B cell (primary cell): ENCODE measurements at regions not wholly inside any gene's neighbourhood (a gene's known extent, or its start where the extent isn't known, plus 50 kb on each side); places are given as distances from the start of the nearest gene placed in this dataset.

Experiments used
- ATAC-seq: fragments of 200-7000 bp; cut with Tn5 transposase; one replicate; pipeline ENCODE4 v1.10.0; 2021; ENCODE audit warnings: low read depth, mild to moderate bottlenecking, moderate number of reproducible peaks, moderate library complexity
- CTCF ChIA-PET: fragments of 350-600 bp; sonication (Branson Sonifier 250); formaldehyde crosslinking; loops from one replicate; lab custom pipeline; 2021; ENCODE audit warnings: antibody characterized with exemption, inconsistent platforms; lab: Charles Lee
- POLR2A ChIA-PET: fragments of 350-600 bp; sonication (Branson Sonifier 250); formaldehyde crosslinking; loops from one replicate; lab custom pipeline; 2021; ENCODE audit warnings: antibody characterized with exemption; lab: Charles Lee
- DNase-seq: peaks from one replicate; pipeline ENCODE4 v3.0.0; 2013
- H2AFZ ChIP-seq: 2 replicates; pipeline ENCODE4 v1.6.1; 2012; ENCODE audit warnings: mild to moderate bottlenecking, low read depth, low read length; ENCODE audit not compliant: insufficient read depth, poor library complexity, severe bottlenecking
- H3K27ac ChIP-seq, 2 donors: 1 replicate in 1 of 2; 2 replicates in 1 of 2; pipeline ENCODE4 v1.5.1; 2012 to 2013; ENCODE audit warnings: low read length in 2 of 2, mild to moderate bottlenecking in 2 of 2, moderate library complexity in 1 of 2
- H3K27me3 ChIP-seq, 4 experiments: fragments of 200-600 bp in 1 of 4; sonication (generic) in 1 of 4; replicated peaks in 1 of 4; 1 replicate in 2 of 4; 2 replicates in 2 of 4; pipeline versions ENCODE4 v1.6.1 to v1.7.0; 2013 to 2016; ENCODE audit warnings: low read length in 3 of 4, mild to moderate bottlenecking in 2 of 4, mixed read lengths in 1 of 4, moderate library complexity in 1 of 4; ENCODE audit not compliant: insufficient read depth in 4 of 4, control insufficient read depth in 3 of 4; ENCODE audit errors: control extremely low read depth in 1 of 4
- H3K36me3 ChIP-seq, 2 experiments: replicated peaks in 1 of 2; 1 replicate in 1 of 2; 2 replicates in 1 of 2; pipeline versions ENCODE4 v1.6.1 to v1.7.1; 2013; ENCODE audit warnings: low read length in 1 of 2; ENCODE audit not compliant: insufficient read depth in 2 of 2, control insufficient read depth in 1 of 2; ENCODE audit errors: control extremely low read depth in 1 of 2, extremely low read depth in 1 of 2
- H3K4me1 ChIP-seq, 2 donors: fragments of 200-600 bp in 1 of 2; sonication (generic) in 1 of 2; 1 replicate in 1 of 2; 2 replicates in 1 of 2; pipeline versions ENCODE4 v1.5.1 to v1.6.1; 2013 to 2017; ENCODE audit warnings: low read length in 2 of 2; ENCODE audit not compliant: control insufficient read depth in 2 of 2, insufficient read depth in 2 of 2
- H3K4me2 ChIP-seq: replicated peaks from 2 replicates; pipeline ENCODE3; 2012; ENCODE audit warnings: mild to moderate bottlenecking, low read depth, low read length; ENCODE audit not compliant: poor library complexity, severe bottlenecking
- H3K4me3 ChIP-seq, 5 experiments: fragments of 200-600 bp in 1 of 5; sonication (generic) in 1 of 5; 1 replicate in 3 of 5; 2 replicates in 2 of 5; pipeline versions ENCODE4 v1.5.1 to v1.7.0; 2011 to 2016; ENCODE audit warnings: low read length in 4 of 5, mild to moderate bottlenecking in 4 of 5, low read depth in 2 of 5, control low read depth in 1 of 5, moderate library complexity in 1 of 5; ENCODE audit not compliant: insufficient read depth in 1 of 5; ENCODE audit errors: control extremely low read depth in 1 of 5, extremely low read depth in 1 of 5
- H3K79me2 ChIP-seq: fragments of 200-600 bp; sonication (generic); one replicate; pipeline ENCODE4 v1.6.0; 2016; ENCODE audit warnings: low read length; ENCODE audit not compliant: control insufficient read depth, insufficient read depth
- H3K9ac ChIP-seq: fragments of 200-600 bp; sonication (generic); 2 replicates; pipeline ENCODE4 v1.6.1; 2017; ENCODE audit warnings: mild to moderate bottlenecking, low read length, moderate library complexity
- H3K9me3 ChIP-seq, 3 donors: one replicate each; pipeline versions ENCODE4 v1.6.1 to v1.7.1; 2013; ENCODE audit warnings: low read length in 2 of 3; ENCODE audit not compliant: control insufficient read depth in 2 of 3, insufficient read depth in 1 of 3; ENCODE audit errors: control extremely low read depth in 1 of 3
- H4K20me1 ChIP-seq: 2 replicates; pipeline ENCODE4 v1.6.0; 2012; ENCODE audit warnings: mild to moderate bottlenecking, low read length; ENCODE audit not compliant: insufficient read depth, control insufficient read depth, poor library complexity, severe bottlenecking
- H3K27ac Mint-ChIP-seq: one replicate; pipeline ENCODE4 v1.8.0; 2021; ENCODE audit warnings: mixed read lengths
- H3K27me3 Mint-ChIP-seq: one replicate; pipeline ENCODE4 v1.8.0; 2021; ENCODE audit warnings: mixed read lengths
- H3K4me1 Mint-ChIP-seq: one replicate; pipeline ENCODE4 v1.8.0; 2021; ENCODE audit warnings: mixed read lengths
- H3K4me3 Mint-ChIP-seq: one replicate; pipeline ENCODE4 v1.8.0; 2021; ENCODE audit warnings: mixed read lengths
- H3K9me3 Mint-ChIP-seq: one replicate; pipeline ENCODE4 v1.8.0; 2022; ENCODE audit warnings: mixed read lengths; ENCODE audit not compliant: insufficient read depth
- EZH2 ChIP-seq: IDR thresholded peaks from 2 replicates; pipeline ENCODE4 v1.6.1; 2012; ENCODE audit warnings: borderline replicate concordance, low read depth, mild to moderate bottlenecking, moderate library complexity, low read length; ENCODE audit not compliant: insufficient read depth, poor library complexity, severe bottlenecking
- WGBS: methylation state at CpG from one replicate; pipeline ENCODE4 v1.1.5; 2013; ENCODE audit warnings: missing lambda C conversion rate; ENCODE audit not compliant: insufficient coverage; 5-methylcytosine and 5-hydroxymethylcytosine counted together
- intact Hi-C: fragments of 100-400 bp; cut with micrococcal nuclease; formaldehyde crosslinking; loops from one replicate; pipeline ENCODE4 v1.10.0; 2022
- TF ChIP-seq, protein P1 (sequence below): fragments of 200-600 bp; IDR thresholded peaks from one replicate; pipeline ENCODE4 v1.8.0; 2022; ENCODE audit warnings: antibody characterized with exemption, mild to moderate bottlenecking

DNA sequence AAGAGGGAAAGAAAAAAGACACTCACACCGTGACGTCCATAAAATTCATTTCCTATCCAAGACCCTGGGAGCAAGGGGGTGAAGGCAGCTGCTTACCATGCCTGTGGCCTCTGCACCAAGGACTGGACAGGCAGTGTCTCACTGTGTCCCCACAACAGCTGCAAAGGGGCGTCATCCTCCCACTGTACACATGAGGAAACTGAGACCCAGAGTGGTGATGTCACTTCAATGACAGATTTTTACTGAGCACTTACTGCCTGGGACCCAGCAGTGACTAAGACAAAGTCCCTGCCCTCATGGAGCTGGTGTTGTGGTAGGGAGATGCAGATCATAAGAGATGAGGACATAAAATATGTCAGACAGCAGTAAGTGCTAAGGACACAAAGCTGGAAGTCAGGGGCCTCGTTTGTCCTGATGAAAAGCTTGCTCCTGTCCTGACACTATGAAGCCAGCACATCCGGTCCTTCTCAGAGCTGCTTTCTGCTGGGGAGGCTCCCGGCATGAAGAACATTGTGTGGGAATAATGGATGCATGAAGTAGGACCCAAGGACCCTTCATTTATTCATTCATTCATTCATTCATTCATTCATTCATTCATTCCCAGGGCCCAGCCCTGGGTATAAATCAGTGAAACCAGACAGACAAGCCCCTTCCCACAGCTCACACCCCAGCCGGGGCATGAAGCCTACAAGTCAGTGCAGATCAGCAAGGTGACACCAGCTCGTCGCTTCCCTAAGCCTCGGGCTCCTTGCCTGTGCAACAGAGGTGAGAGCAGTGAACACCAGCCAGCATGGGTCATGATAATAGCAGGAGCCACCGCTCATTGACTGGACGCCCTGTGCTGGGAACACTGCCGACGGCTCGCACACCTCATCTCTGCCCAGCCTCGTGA is 473.7 kb downstream of the MATN1 start:
- H4K20me1 ChIP-seq = no peaks in the 10 kb centered on the region
- Mint-ChIP-seq H3K27ac (no peak overlapping the region), H3K27me3 (peaks cover 8% of the 10 kb centered on the region), H3K4me1 (no peaks in the 10 kb centered on the region), H3K9me3 (no peaks in the 10 kb centered on the region), H3K4me3 (no peak overlapping the region)
- no peaks in the 10 kb centered on the region for H3K9me3 ChIP-seq
- H3K4me2 ChIP-seq = no peak overlapping the region
- H2AFZ ChIP-seq = no peak overlapping the region
- no peaks in the 10 kb centered on the region for H3K27me3 ChIP-seq
- intact Hi-C loops = no loop called here
- no peak overlapping the region for H3K27ac ChIP-seq
- no peak for TF ChIP-seq EZH2
- TF ChIP-seq, protein P1, sequence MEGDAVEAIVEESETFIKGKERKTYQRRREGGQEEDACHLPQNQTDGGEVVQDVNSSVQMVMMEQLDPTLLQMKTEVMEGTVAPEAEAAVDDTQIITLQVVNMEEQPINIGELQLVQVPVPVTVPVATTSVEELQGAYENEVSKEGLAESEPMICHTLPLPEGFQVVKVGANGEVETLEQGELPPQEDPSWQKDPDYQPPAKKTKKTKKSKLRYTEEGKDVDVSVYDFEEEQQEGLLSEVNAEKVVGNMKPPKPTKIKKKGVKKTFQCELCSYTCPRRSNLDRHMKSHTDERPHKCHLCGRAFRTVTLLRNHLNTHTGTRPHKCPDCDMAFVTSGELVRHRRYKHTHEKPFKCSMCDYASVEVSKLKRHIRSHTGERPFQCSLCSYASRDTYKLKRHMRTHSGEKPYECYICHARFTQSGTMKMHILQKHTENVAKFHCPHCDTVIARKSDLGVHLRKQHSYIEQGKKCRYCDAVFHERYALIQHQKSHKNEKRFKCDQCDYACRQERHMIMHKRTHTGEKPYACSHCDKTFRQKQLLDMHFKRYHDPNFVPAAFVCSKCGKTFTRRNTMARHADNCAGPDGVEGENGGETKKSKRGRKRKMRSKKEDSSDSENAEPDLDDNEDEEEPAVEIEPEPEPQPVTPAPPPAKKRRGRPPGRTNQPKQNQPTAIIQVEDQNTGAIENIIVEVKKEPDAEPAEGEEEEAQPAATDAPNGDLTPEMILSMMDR = no peak
- WGBS = 85% methylated on average over 13 of the region's 16 CpGs
- POLR2A ChIA-PET = no interaction called here
- DNase-seq (no peak), ATAC-seq (no peak)
- no peak overlapping the region for H3K9ac ChIP-seq
- CTCF ChIA-PET = no interaction called here
- H3K4me1 ChIP-seq = no peaks in the 10 kb centered on the region
- H3K36me3 ChIP-seq = no peaks in the 10 kb centered on the region
- no peaks in the 10 kb centered on the region for H3K79me2 ChIP-seq
- H3K4me3 ChIP-seq = no peak overlapping the region

DNA sequence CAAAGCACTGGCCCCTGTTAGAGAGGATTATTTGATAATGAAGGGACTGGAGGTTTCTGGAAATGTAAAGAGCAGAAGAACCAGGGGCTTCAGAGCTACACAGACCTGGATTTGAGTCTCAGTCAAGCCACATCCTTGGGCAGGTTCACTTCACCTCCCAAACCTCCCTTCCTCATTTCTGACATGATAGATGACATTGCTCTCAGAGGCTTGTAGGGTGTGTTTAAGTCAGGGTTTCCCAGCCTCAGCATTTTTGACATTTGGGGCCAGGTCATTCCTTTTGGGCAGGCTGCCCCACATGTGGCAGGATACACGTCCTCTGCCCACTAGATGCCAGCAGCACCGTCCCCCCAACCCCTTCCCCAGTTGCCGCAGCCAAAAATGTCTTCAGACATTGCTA is 474.6 kb downstream of the MATN1 start:
- Histone ChIP-seq H3K79me2 (no peaks in the 10 kb centered on the region), H3K9ac (no peak overlapping the region), H3K27me3 (peaks cover 0 to 1% (median 0%) of the 10 kb centered on the region in 4 experiments), H3K9me3 (no peaks in the 10 kb centered on the region), H3K27ac (no peak overlapping the region), H4K20me1 (no peaks in the 10 kb centered on the region), H3K4me1 (no peaks in the 10 kb centered on the region), H3K36me3 (no peaks in the 10 kb centered on the region), H3K4me2 (no peak overlapping the region), H2AFZ (no peak overlapping the region), H3K4me3 (no peak overlapping the region)
- Mint-ChIP-seq H3K4me3 (no peak overlapping the region), H3K27ac (no peak overlapping the region), H3K9me3 (no peaks in the 10 kb centered on the region), H3K27me3 (peaks cover 13% of the 10 kb centered on the region), H3K4me1 (no peaks in the 10 kb centered on the region)
- DNase-seq (no peak), ATAC-seq (no peak)
- POLR2A ChIA-PET = no interaction called here
- WGBS = no CpG with 5 or more reads among the region's 3 CpGs
- no peak for TF ChIP-seq EZH2
- TF ChIP-seq, protein P1 = no peak
- intact Hi-C loops = no loop called here
- CTCF ChIA-PET = no interaction called here
